ENCODE measurements at regions not wholly inside any gene's neighbourhood (a gene's known extent, or its start where the extent isn't known, plus 50 kb on each side); places are given as distances from the start of the nearest gene placed in this dataset.
"Not testable (repeated sequence)": the region's sequence is repeated elsewhere in the genome, so short reads cannot be mapped to it uniquely, and the experiment has no call there.

DNA sequence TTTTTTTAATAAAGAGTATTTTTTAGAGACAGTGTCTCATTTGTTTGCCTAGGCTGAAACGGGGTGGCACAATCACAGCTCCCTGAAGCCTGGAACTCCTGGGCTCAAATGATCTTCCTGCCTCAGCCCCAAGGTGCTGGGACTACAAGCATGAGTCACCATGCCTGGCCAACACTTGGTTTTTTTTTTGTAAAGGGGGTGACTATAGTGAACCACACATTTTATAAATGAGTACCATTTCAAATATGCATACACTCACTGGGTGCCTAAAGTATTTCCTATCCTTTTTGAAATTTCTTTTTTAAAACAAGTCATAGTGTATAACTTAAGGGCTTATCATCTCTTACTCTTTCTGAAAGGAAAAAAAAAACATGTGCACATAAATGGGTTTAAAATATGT is 325.2 kb upstream of the MEIS2 start:
- Histone ChIP-seq H3K4me1 (ENCODE audit: control insufficient read depth in 1 of 2, insufficient read depth in 2 of 2, low read length in 2 of 2) (no peaks in the 10 kb centered on the region), H3K27ac (ENCODE audit: low read length) (no peak overlapping the region), H3K9me3 (ENCODE audit: control insufficient read depth in 1 of 2, low read length in 2 of 2) (no peaks in the 10 kb centered on the region), H3K36me3 (ENCODE audit: control insufficient read depth in 1 of 2, insufficient read depth in 2 of 2, low read length in 2 of 2) (no peaks in the 10 kb centered on the region), H3K4me3 (ENCODE audit: low read depth in 1 of 2, low read length in 2 of 2) (no peak overlapping the region), H3K27me3 (ENCODE audit: low read depth, low read length) (no peaks in the 10 kb centered on the region)

DNA sequence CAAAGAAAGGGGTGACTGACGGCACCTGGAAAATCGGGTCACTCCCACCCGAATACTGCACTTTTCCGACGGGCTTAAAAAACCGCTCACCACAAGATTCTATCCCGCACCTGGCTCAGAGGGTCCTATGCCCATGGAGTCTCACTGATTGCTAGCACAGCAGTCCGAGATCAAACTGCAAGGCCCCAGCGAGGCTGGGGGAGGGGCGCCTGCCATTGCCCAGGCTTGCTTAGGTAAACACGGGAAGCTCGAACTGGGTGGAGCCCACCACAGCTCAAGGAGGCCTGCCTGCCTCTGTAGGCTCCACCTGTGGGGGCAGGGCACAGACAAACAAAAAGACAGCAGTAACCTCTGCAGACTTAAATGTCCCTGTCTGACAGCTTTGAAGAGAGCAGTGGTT is 327.0 kb upstream of the MEIS2 start:
- not testable (repeated sequence) for H3K4me3 ChIP-seq (ENCODE audit: low read depth in 1 of 2, low read length in 2 of 2); H3K27ac ChIP-seq (ENCODE audit: low read length); H3K27me3 ChIP-seq (ENCODE audit: low read depth, low read length); H3K36me3 ChIP-seq (ENCODE audit: control insufficient read depth in 1 of 2, insufficient read depth in 2 of 2, low read length in 2 of 2); H3K4me1 ChIP-seq (ENCODE audit: control insufficient read depth in 1 of 2, insufficient read depth in 2 of 2, low read length in 2 of 2); H3K9me3 ChIP-seq (ENCODE audit: control insufficient read depth in 1 of 2, low read length in 2 of 2)

DNA sequence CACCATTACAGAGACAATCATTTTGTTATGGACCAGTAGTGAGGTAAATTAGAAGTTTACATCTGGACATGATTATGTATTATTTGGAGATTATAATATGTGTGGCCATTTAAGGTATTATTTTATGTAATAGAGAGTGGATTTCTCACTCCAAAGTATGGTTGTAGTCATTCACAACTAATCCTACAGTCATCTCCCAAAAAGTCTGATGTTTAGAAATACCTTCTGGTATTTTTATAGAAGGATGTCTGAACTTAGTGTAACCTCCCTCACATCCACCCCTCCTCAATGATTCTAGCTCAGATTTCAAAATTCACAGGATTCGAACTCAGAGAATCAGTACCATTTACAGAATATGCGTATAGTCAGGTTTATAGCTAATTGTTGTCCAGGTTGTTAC is 346.6 kb upstream of the MEIS2 start:
- H3K4me1 ChIP-seq (ENCODE audit: control insufficient read depth in 1 of 2, insufficient read depth in 2 of 2, low read length in 2 of 2), result no peaks in the 10 kb centered on the region
- peaks cover 0 to 1% of the 10 kb centered on the region in 2 donors for H3K9me3 ChIP-seq (ENCODE audit: control insufficient read depth in 1 of 2, low read length in 2 of 2)
- no peaks in the 10 kb centered on the region for H3K27me3 ChIP-seq (ENCODE audit: low read depth, low read length)
- no peaks in the 10 kb centered on the region for H3K36me3 ChIP-seq (ENCODE audit: control insufficient read depth in 1 of 2, insufficient read depth in 2 of 2, low read length in 2 of 2)
- no peak overlapping the region for H3K27ac ChIP-seq (ENCODE audit: low read length)
- H3K4me3 ChIP-seq (ENCODE audit: low read depth in 1 of 2, low read length in 2 of 2), result no peak overlapping the region

DNA sequence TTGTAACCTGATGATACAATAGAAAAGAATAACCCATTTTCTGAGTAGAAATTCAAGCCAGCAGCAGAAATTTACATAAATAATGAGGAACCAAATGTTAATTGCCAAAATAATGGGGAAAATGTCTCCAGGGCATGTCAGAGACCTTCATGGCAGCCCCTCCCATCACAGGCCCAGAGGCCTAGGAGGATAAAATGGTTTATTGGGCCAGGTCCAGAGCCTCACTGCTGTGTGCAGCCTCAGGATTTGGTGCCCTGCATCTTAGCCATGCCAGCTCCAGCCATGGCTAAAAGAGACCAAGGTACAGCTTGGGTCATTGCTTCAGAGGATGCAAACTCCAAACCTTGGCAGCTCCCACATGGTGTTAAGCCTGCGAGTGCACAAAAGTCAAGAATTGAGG is 352.1 kb upstream of the MEIS2 start:
- H3K27me3 ChIP-seq (ENCODE audit: low read depth, low read length), result no peaks in the 10 kb centered on the region
- H3K27ac ChIP-seq (ENCODE audit: low read length), result no peak overlapping the region
- no peaks in the 10 kb centered on the region for H3K36me3 ChIP-seq (ENCODE audit: control insufficient read depth in 1 of 2, insufficient read depth in 2 of 2, low read length in 2 of 2)
- H3K4me3 ChIP-seq (ENCODE audit: low read depth in 1 of 2, low read length in 2 of 2), result no peak overlapping the region
- H3K4me1 ChIP-seq (ENCODE audit: control insufficient read depth in 1 of 2, insufficient read depth in 2 of 2, low read length in 2 of 2), result no peaks in the 10 kb centered on the region
- peaks cover 0 to 11% of the 10 kb centered on the region in 2 donors for H3K9me3 ChIP-seq (ENCODE audit: control insufficient read depth in 1 of 2, low read length in 2 of 2)

DNA sequence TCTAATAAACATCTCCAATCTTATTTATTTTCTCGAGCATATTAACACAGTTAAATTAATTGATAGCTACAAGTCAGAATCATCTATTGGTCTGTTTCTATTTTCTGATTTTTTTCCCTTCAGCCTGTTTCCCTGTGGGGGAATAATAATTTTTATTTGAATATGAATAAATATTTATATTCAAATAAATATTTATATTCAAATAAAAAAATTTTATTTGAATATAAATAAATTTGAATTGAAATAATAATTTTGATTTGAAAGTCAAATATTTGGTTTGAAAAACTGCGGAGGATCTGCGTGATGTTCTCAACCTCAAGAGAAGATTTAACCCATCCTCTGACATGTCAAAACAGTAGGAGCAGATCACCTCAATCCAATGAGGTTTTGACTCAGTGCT is 380.1 kb upstream of the MEIS2 start:
- no peak overlapping the region for H3K27ac ChIP-seq (ENCODE audit: low read length)
- no peaks in the 10 kb centered on the region for H3K36me3 ChIP-seq (ENCODE audit: control insufficient read depth in 1 of 2, insufficient read depth in 2 of 2, low read length in 2 of 2)
- H3K27me3 ChIP-seq (ENCODE audit: low read depth, low read length), result no peaks in the 10 kb centered on the region
- peaks cover 0 to 4% of the 10 kb centered on the region in 2 donors for H3K9me3 ChIP-seq (ENCODE audit: control insufficient read depth in 1 of 2, low read length in 2 of 2)
- H3K4me3 ChIP-seq (ENCODE audit: low read depth in 1 of 2, low read length in 2 of 2), result no peak overlapping the region
- no peaks in the 10 kb centered on the region for H3K4me1 ChIP-seq (ENCODE audit: control insufficient read depth in 1 of 2, insufficient read depth in 2 of 2, low read length in 2 of 2)

DNA sequence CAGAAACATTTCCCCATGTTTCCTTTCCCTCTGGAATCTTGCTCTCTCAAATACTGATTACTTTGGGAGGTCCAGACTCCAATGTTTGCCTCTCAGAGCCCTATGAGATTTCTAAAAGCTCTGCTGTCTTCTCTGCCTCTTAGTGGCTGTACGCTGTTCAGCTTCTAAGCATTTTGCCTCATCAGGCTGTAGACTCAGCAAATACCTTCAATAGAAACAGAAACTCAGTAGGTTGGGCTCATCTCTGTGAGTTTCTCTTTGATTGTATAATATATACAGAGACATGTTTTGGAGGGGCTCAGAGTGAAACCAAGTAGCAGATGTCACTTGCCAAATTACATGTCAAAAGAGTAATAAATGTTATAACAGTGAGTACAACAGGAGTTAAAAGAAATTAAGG is 380.8 kb upstream of the MEIS2 start:
- Histone ChIP-seq H3K4me1 (ENCODE audit: control insufficient read depth in 1 of 2, insufficient read depth in 2 of 2, low read length in 2 of 2) (no peaks in the 10 kb centered on the region), H3K36me3 (ENCODE audit: control insufficient read depth in 1 of 2, insufficient read depth in 2 of 2, low read length in 2 of 2) (no peaks in the 10 kb centered on the region), H3K27me3 (ENCODE audit: low read depth, low read length) (no peaks in the 10 kb centered on the region)

DNA sequence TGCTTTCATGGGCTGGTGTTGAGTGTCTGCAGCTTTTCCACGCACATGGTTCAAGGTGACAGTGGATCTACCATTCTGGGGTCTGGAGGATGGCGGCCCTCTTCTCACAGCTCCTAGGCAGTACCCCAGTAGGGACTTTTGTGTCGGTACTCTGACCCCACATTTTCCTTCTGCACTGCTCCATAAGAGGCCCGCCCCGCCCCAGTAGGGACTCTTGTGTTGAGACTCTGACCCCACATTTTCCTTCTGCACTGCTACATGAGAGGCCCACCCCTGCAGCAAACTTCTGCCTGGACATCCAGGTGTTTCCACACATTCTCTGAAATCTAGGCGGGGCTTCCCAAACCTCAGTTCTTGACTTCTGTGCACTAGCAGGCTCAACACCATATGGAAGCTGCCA is 383.4 kb upstream of the MEIS2 start:
- Histone ChIP-seq H3K27me3 (ENCODE audit: low read depth, low read length) (no peaks in the 10 kb centered on the region), H3K27ac (ENCODE audit: low read length) (no peak overlapping the region), H3K9me3 (ENCODE audit: control insufficient read depth in 1 of 2, low read length in 2 of 2) (peaks cover 0 to 4% of the 10 kb centered on the region in 2 donors), H3K4me1 (ENCODE audit: control insufficient read depth in 1 of 2, insufficient read depth in 2 of 2, low read length in 2 of 2) (no peaks in the 10 kb centered on the region), H3K4me3 (ENCODE audit: low read depth in 1 of 2, low read length in 2 of 2) (no peak overlapping the region), H3K36me3 (ENCODE audit: control insufficient read depth in 1 of 2, insufficient read depth in 2 of 2, low read length in 2 of 2) (no peaks in the 10 kb centered on the region)

More for the DNA sequence above, 380.8 kb upstream of the MEIS2 start:
- no peak overlapping the region for H3K4me3 ChIP-seq (ENCODE audit: low read depth in 1 of 2, low read length in 2 of 2)
- no peak overlapping the region for H3K27ac ChIP-seq (ENCODE audit: low read length)
- H3K9me3 ChIP-seq (ENCODE audit: control insufficient read depth in 1 of 2, low read length in 2 of 2), result peaks cover 0 to 4% of the 10 kb centered on the region in 2 donors

DNA sequence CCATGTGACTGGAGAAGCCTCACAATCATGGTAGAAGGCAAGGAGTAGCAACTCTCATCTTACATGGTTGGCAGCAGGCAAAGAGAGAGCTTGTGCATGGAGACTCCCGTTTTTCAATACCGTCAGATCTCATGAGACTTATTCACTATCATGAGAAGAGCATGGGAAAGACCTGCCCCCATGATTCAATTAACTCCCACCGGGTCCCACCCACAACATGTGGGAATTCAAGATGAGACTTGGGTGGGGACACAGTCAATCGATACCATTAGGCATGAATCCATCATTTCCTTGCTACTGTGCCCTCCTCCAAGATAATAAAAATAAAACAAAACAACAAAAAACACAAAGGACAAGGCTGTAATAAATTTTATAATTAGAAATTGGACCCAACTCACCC is 384.7 kb upstream of the MEIS2 start:
- Histone ChIP-seq H3K4me1 (ENCODE audit: control insufficient read depth in 1 of 2, insufficient read depth in 2 of 2, low read length in 2 of 2) (no peaks in the 10 kb centered on the region), H3K9me3 (ENCODE audit: control insufficient read depth in 1 of 2, low read length in 2 of 2) (peaks cover 0 to 4% of the 10 kb centered on the region in 2 donors), H3K27ac (ENCODE audit: low read length) (no peak overlapping the region), H3K4me3 (ENCODE audit: low read depth in 1 of 2, low read length in 2 of 2) (no peak overlapping the region), H3K27me3 (ENCODE audit: low read depth, low read length) (no peaks in the 10 kb centered on the region), H3K36me3 (ENCODE audit: control insufficient read depth in 1 of 2, insufficient read depth in 2 of 2, low read length in 2 of 2) (no peaks in the 10 kb centered on the region)

DNA sequence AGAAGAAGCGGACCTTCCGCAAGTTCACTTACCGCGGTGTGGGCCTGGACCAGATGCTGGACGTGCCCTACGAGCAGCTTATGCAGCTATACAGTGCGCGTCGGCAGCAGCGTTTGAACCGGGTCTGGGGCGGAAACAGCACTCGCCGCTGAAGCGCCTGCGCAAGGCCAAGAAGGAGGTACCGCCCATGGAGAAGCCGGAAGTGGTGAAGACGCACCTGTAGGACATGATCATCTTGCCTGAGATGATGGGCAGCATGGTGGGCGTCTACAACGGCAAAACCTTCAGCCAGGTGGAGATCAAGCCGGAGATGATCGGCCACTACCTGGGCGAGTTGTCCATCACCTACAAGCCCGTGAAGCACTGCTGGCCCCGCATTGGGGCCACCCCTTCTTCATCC is 390.4 kb upstream of the MEIS2 start:
- Histone ChIP-seq H3K4me3 (ENCODE audit: low read depth in 1 of 2, low read length in 2 of 2) (no peak overlapping the region), H3K36me3 (ENCODE audit: control insufficient read depth in 1 of 2, insufficient read depth in 2 of 2, low read length in 2 of 2) (no peaks in the 10 kb centered on the region), H3K4me1 (ENCODE audit: control insufficient read depth in 1 of 2, insufficient read depth in 2 of 2, low read length in 2 of 2) (no peaks in the 10 kb centered on the region), H3K27ac (ENCODE audit: low read length) (no peak overlapping the region), H3K27me3 (ENCODE audit: low read depth, low read length) (no peaks in the 10 kb centered on the region), H3K9me3 (ENCODE audit: control insufficient read depth in 1 of 2, low read length in 2 of 2) (no peaks in the 10 kb centered on the region)

DNA sequence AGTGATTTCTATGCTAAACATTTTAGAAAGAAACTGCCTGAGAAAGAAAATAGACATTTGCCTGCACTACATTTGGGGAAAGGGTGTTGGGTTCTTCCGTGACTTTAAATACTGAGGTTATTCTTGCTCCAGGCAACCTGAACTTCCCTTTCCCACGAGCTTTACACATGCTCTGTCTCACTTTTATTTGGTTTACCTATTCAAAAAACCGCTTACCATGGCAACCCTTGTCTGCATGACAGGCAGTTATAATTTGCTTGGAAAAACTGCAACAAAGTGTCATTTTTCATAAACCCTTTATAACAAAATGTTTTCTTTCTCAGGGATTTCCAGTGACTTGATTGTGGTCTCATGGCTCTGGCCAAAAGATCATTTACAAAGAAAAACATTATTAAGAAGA is 416.3 kb upstream of the MEIS2 start:
- Histone ChIP-seq H3K27ac (ENCODE audit: low read length) (no peak overlapping the region), H3K27me3 (ENCODE audit: low read depth, low read length) (no peaks in the 10 kb centered on the region), H3K4me3 (ENCODE audit: low read depth in 1 of 2, low read length in 2 of 2) (no peak overlapping the region), H3K36me3 (ENCODE audit: control insufficient read depth in 1 of 2, insufficient read depth in 2 of 2, low read length in 2 of 2) (no peaks in the 10 kb centered on the region), H3K9me3 (ENCODE audit: control insufficient read depth in 1 of 2, low read length in 2 of 2) (peaks cover 0 to 4% of the 10 kb centered on the region in 2 donors), H3K4me1 (ENCODE audit: control insufficient read depth in 1 of 2, insufficient read depth in 2 of 2, low read length in 2 of 2) (no peaks in the 10 kb centered on the region)

DNA sequence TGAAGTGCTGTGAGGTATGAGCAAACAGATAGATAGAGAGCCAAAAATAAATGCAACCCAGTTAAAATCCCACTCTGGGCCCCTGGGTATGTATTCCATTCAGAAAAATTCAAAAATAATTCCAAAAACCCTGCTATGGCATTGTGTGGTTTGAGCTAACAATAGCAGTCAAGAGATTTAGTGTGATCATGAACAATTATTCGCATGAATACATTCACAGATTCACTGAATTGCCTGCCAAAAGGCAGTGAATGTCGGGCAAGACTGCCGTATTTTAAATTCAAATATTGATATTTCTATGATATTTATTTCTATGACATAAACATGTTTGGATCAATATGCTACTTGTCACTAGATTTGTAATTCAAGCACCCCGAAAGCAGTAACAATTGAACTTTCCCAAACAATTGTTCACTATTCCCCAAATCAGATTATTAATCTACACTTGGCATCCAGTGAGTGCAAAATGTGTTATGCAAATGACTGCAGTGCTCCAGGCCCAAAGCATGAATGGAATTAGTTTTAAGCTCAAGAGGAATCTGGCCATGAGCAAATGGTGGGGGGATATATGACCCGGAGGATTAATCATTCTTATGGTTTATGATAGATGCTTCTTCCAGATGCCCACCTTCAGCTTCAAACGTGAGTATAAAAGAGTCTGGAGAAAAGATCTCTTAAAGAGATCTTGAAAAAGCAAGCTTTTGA is 417.0 kb upstream of the MEIS2 start:
- Histone ChIP-seq H3K4me3 (ENCODE audit: low read depth in 1 of 2, low read length in 2 of 2) (no peak overlapping the region), H3K9me3 (ENCODE audit: control insufficient read depth in 1 of 2, low read length in 2 of 2) (no peaks in the 10 kb centered on the region), H3K27ac (ENCODE audit: low read length) (no peak overlapping the region), H3K27me3 (ENCODE audit: low read depth, low read length) (no peaks in the 10 kb centered on the region), H3K36me3 (ENCODE audit: control insufficient read depth in 1 of 2, insufficient read depth in 2 of 2, low read length in 2 of 2) (no peaks in the 10 kb centered on the region), H3K4me1 (ENCODE audit: control insufficient read depth in 1 of 2, insufficient read depth in 2 of 2, low read length in 2 of 2) (no peaks in the 10 kb centered on the region)

DNA sequence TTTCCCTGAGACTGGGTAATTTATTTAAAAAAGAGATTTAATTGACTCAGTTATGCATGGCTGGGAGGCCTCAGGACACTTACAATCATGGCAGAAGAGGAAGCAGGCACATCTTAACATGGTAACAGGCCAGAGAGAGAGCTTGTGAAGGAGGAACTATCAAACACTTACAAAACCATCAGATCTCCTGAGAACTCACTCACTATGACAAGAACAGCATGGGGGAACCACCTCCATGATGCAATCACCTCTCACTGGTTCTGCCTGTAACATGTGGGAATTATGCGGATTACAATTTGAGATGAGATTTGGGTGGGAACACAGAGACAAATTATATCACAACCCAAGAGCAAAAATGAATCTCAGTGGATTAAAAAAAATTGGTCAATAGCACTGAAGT is 416.0 kb upstream of the TMCO5A start:
- Histone ChIP-seq H3K9me3 (ENCODE audit: control insufficient read depth in 1 of 2, low read length in 2 of 2) (no peaks in the 10 kb centered on the region), H3K36me3 (ENCODE audit: control insufficient read depth in 1 of 2, insufficient read depth in 2 of 2, low read length in 2 of 2) (no peaks in the 10 kb centered on the region), H3K27ac (ENCODE audit: low read length) (no peak overlapping the region), H3K4me1 (ENCODE audit: control insufficient read depth in 1 of 2, insufficient read depth in 2 of 2, low read length in 2 of 2) (no peaks in the 10 kb centered on the region), H3K27me3 (ENCODE audit: low read depth, low read length) (no peaks in the 10 kb centered on the region), H3K4me3 (ENCODE audit: low read depth in 1 of 2, low read length in 2 of 2) (no peak overlapping the region)

Measured in muscle layer of duodenum (tissue), 2 donors.